HCT116 (cell line): ENCODE measurements at regions not wholly inside any gene's neighbourhood (a gene's known extent, or its start where the extent isn't known, plus 50 kb on each side); places are given as distances from the start of the nearest gene placed in this dataset.

Source experiments
- CBX3 ChIP-seq: IDR thresholded peaks from 2 replicates; pipeline ENCODE4 v1.6.1; 2012; ENCODE audit warnings: low read depth
- EZH2 ChIP-seq: fragments of 200-600 bp; sonication (generic); IDR thresholded peaks from 2 replicates; pipeline ENCODE4 v1.6.1; 2017; ENCODE audit warnings: antibody characterized with exemption, mixed run types
- POLR2A ChIP-seq: IDR thresholded peaks from 2 replicates; pipeline ENCODE4 v1.7.0; 2011; ENCODE audit warnings: borderline replicate concordance; ENCODE audit not compliant: insufficient read depth, insufficient read length; ENCODE audit errors: extremely low read depth
- POLR2AphosphoS5 ChIP-seq: IDR thresholded peaks from 2 replicates; pipeline ENCODE4 v1.6.1; 2011; ENCODE audit warnings: mild to moderate bottlenecking, low read depth, low read length, moderate library complexity
- SIN3A ChIP-seq: IDR thresholded peaks from 2 replicates; pipeline ENCODE4 v1.6.1; 2012; ENCODE audit warnings: low read depth
- SP1 ChIP-seq: IDR thresholded peaks from 2 replicates; pipeline ENCODE4 v1.6.1; 2012; ENCODE audit warnings: low read depth
- YY1 ChIP-seq: IDR thresholded peaks from 2 replicates; pipeline ENCODE4 v1.6.1; 2011; ENCODE audit warnings: low read length, low read depth, moderate library complexity, mild to moderate bottlenecking; ENCODE audit not compliant: insufficient replicate concordance; ENCODE audit errors: extremely low read depth
- TF ChIP-seq, protein P1 (sequence below), 3 experiments: fragments of 200-600 bp in 1 of 3; sonication (generic) in 1 of 3; IDR thresholded peaks in 2 of 3; conservative IDR thresholded peaks in 1 of 3; 2 replicates each; pipeline ENCODE4 v1.5.1; 2012 to 2017; ENCODE audit warnings: low read depth in 2 of 3, low read length in 2 of 3, antibody characterized with exemption in 1 of 3, borderline replicate concordance in 1 of 3, control low read depth in 1 of 3, mild to moderate bottlenecking in 1 of 3, mixed read lengths in 1 of 3, mixed run types in 1 of 3, moderate library complexity in 1 of 3; ENCODE audit not compliant: insufficient read depth in 1 of 3
- TF ChIP-seq, protein P2 (sequence below): IDR thresholded peaks from 2 replicates; pipeline ENCODE4 v1.6.1; 2012

DNA sequence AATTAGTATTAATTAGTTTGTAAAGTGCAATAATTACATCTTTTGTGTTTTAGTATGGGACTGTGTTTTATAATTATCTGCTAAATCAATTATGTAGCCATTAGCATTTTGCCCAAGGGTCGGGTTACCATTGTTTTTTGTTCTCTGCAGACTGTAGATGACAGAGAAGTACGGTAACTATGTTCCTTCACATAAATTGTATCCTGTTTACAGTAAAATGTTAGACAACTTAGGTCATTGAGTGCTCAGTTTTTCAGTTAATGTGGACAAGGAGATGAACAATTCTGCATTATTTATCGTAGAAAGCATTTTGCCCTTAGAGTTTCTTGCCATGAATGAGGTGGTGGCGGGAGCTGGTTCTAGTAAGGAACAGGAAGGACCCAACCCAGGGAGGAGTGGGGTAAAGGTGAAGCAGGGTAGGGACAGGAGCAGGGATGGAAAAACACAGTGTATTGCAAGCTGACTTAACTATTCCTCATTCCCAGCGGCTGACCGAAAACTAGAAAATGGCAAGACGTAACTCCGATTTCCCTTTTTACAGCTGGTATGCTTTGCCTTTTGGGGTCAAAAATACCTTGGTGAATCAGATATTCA lies 243.7 kb upstream of the SLC24A2 start:
- no peak for TF ChIP-seq POLR2A
- TF ChIP-seq, protein P1, sequence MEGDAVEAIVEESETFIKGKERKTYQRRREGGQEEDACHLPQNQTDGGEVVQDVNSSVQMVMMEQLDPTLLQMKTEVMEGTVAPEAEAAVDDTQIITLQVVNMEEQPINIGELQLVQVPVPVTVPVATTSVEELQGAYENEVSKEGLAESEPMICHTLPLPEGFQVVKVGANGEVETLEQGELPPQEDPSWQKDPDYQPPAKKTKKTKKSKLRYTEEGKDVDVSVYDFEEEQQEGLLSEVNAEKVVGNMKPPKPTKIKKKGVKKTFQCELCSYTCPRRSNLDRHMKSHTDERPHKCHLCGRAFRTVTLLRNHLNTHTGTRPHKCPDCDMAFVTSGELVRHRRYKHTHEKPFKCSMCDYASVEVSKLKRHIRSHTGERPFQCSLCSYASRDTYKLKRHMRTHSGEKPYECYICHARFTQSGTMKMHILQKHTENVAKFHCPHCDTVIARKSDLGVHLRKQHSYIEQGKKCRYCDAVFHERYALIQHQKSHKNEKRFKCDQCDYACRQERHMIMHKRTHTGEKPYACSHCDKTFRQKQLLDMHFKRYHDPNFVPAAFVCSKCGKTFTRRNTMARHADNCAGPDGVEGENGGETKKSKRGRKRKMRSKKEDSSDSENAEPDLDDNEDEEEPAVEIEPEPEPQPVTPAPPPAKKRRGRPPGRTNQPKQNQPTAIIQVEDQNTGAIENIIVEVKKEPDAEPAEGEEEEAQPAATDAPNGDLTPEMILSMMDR (IDR thresholded peaks at IDR 0.05 in 2 of 3, conservative IDR thresholded peaks at IDR 0.05 in 1 of 3; ENCODE audit: borderline replicate concordance in 1 of 3, insufficient read depth in 1 of 3, low read depth in 2 of 3, low read length in 2 of 3): no peak
- TF ChIP-seq EZH2: no peak
- TF ChIP-seq CBX3: no peak
- TF ChIP-seq POLR2AphosphoS5: no peak
- TF ChIP-seq SP1: no peak
- TF ChIP-seq, protein P2, sequence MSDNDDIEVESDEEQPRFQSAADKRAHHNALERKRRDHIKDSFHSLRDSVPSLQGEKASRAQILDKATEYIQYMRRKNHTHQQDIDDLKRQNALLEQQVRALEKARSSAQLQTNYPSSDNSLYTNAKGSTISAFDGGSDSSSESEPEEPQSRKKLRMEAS: no peak
- TF ChIP-seq YY1: no peak
- no peak for TF ChIP-seq SIN3A
